ENCODE measurements at regions not wholly inside any gene's neighbourhood (a gene's known extent, or its start where the extent isn't known, plus 50 kb on each side); places are given as distances from the start of the nearest gene placed in this dataset.

DNA sequence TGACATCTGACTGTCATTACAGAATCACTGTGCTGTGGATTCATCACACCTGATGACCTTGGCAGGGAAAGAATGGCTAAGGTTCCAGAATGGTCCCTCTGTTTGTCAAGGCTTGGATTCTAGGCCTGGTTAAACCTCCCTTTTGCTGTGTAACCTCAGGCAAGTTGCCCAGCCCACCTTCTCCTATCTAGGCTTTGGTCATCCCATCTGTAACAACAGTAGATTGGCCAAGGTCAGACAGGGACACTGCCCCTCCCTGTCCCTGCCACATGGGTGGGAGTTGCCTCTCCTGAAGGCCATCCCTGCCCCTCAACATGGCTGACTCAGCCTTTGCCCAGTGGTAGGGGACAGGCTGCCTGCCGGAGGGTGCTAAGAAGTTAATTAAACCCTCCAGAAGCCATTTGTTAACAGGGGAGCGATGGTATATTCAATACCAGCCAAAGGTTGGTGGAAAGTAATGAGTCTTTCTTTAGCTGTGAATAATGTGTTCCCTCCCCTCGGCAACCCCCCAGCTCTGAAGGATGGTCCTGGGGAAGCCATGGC, 149.8 kb upstream of the PCBD1 start:
- Mint-ChIP-seq H3K9me3 (no peaks in the 10 kb centered on the region), H3K36me3 (ENCODE audit: low read depth) (no peaks in the 10 kb centered on the region), H3K4me1 (ENCODE audit: low read depth) (no peaks in the 10 kb centered on the region), H3K27ac (no peak overlapping the region), H3K27me3 (peaks cover 2% of the 10 kb centered on the region), H3K4me3 (no peak overlapping the region)
- DNase-seq (no peak), ATAC-seq (no peak)
- TF ChIP-seq, protein P1, sequence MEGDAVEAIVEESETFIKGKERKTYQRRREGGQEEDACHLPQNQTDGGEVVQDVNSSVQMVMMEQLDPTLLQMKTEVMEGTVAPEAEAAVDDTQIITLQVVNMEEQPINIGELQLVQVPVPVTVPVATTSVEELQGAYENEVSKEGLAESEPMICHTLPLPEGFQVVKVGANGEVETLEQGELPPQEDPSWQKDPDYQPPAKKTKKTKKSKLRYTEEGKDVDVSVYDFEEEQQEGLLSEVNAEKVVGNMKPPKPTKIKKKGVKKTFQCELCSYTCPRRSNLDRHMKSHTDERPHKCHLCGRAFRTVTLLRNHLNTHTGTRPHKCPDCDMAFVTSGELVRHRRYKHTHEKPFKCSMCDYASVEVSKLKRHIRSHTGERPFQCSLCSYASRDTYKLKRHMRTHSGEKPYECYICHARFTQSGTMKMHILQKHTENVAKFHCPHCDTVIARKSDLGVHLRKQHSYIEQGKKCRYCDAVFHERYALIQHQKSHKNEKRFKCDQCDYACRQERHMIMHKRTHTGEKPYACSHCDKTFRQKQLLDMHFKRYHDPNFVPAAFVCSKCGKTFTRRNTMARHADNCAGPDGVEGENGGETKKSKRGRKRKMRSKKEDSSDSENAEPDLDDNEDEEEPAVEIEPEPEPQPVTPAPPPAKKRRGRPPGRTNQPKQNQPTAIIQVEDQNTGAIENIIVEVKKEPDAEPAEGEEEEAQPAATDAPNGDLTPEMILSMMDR (IDR thresholded peaks at IDR 0.05): no peak
- ChIA-PET CTCF (no interaction called here), POLR2A (no interaction called here)
- intact Hi-C loops (cut with micrococcal nuclease): no loop called here

GRCh38 chr10:71038921-71039320, 150.6 kb upstream of the PCBD1 start:
- peaks cover 2% of the 10 kb centered on the region for H3K27me3 Mint-ChIP-seq
- H3K36me3 Mint-ChIP-seq (ENCODE audit: low read depth): no peaks in the 10 kb centered on the region
- no peak for ATAC-seq
- H3K27ac Mint-ChIP-seq: no peak overlapping the region
- no peaks in the 10 kb centered on the region for H3K4me1 Mint-ChIP-seq (ENCODE audit: low read depth)
- TF ChIP-seq, protein P1 (IDR thresholded peaks at IDR 0.05): no peak
- no peak for DNase-seq
- H3K4me3 Mint-ChIP-seq: no peak overlapping the region
- ChIA-PET CTCF (no interaction called here), POLR2A (no interaction called here)
- no peaks in the 10 kb centered on the region for H3K9me3 Mint-ChIP-seq
- intact Hi-C loops (cut with micrococcal nuclease): no loop called here

GRCh38 chr10:71039551-71039950, 151.2 kb upstream of the PCBD1 start:
- no peak overlapping the region for H3K27ac Mint-ChIP-seq
- intact Hi-C loops (cut with micrococcal nuclease): no loop called here

DNA sequence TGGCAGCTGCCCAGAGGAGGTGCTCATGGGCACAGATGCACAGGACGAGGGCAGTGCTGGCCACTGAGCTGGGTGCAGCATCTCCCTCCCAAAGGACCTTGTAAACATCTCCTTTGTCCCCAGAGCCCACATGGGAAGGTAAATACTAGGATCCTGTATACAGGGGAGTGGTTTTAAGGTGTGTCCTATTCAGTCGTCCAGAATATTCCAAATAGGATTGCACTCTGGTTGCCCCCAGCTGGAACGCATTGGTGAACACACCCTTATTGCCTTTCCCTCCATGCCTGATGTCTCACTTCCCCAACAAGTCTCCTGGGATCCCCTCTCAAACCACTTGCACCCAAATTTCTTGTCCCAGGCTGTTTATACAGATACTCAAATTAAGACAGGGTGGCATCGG, 152.0 kb upstream of the PCBD1 start:
- no peak overlapping the region for H3K4me3 Mint-ChIP-seq
- H3K4me1 Mint-ChIP-seq (ENCODE audit: low read depth): no peaks in the 10 kb centered on the region
- peaks cover 2% of the 10 kb centered on the region for H3K27me3 Mint-ChIP-seq
- DNase-seq (no peak), ATAC-seq (no peak)
- no peaks in the 10 kb centered on the region for H3K36me3 Mint-ChIP-seq (ENCODE audit: low read depth)
- CTCF ChIA-PET: no interaction called here
- intact Hi-C loops (cut with micrococcal nuclease): no loop called here
- H3K9me3 Mint-ChIP-seq: no peaks in the 10 kb centered on the region
- POLR2A ChIA-PET: no interaction called here
- H3K27ac Mint-ChIP-seq: no peak overlapping the region
- TF ChIP-seq, protein P1 (IDR thresholded peaks at IDR 0.05): no peak

More at GRCh38 chr10:71039551-71039950, 151.2 kb upstream of the PCBD1 start:
- DNase-seq: no peak
- ATAC-seq: no peak
- ChIA-PET POLR2A (no interaction called here), CTCF (no interaction called here)
- no peaks in the 10 kb centered on the region for H3K36me3 Mint-ChIP-seq (ENCODE audit: low read depth)
- no peaks in the 10 kb centered on the region for H3K4me1 Mint-ChIP-seq (ENCODE audit: low read depth)
- TF ChIP-seq, protein P1 (IDR thresholded peaks at IDR 0.05): no peak
- peaks cover 2% of the 10 kb centered on the region for H3K27me3 Mint-ChIP-seq
- no peak overlapping the region for H3K4me3 Mint-ChIP-seq
- no peaks in the 10 kb centered on the region for H3K9me3 Mint-ChIP-seq

DNA sequence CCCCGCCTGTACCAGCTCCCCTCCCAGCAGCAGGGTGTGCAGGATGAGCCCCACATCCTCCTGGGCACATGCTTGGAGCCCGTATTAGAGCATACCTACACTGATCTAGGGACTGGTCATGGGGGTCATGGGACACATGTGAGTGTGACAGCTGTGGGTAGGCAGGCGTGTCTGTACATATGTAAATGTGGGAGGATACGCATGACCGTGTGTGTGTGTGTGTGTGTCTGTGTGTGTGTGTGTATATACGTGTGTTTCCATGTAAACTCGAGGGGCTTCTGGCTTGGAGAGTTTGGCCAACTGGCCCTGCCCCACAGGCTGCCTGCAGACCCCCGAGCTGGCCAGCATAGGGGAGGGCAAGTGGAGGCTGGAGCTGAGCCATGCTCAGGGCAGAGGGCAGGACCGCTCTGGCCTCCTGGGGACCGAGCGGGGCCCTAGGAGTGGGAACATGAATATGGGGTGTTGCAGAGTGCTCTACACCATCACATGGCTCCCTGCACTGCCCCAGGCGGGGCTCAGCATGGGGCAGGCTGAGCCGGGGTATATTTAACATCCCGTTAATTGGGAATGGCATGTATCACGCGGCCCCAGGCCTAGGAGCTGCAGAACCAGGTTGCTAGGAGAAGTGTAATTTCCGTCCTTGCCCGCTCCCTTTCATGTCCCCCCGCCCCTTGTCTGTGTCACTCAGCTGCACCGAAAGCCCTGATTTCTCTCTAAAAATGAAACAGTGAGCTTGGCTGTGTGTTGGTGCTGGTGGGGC, 152.7 kb upstream of the PCBD1 start:
- Mint-ChIP-seq H3K27me3 (peaks cover 2% of the 10 kb centered on the region), H3K9me3 (no peaks in the 10 kb centered on the region), H3K4me1 (ENCODE audit: low read depth) (no peaks in the 10 kb centered on the region), H3K27ac (no peak overlapping the region), H3K36me3 (ENCODE audit: low read depth) (no peaks in the 10 kb centered on the region), H3K4me3 (no peak overlapping the region)
- TF ChIP-seq, protein P1 (IDR thresholded peaks at IDR 0.05): no peak
- DNase-seq: no peak
- ATAC-seq: no peak
- intact Hi-C loops (cut with micrococcal nuclease): no loop called here
- CTCF ChIA-PET: no interaction called here
- POLR2A ChIA-PET: no interaction called here
